ENCODE measurements at regions not wholly inside any gene's neighbourhood (a gene's known extent, or its start where the extent isn't known, plus 50 kb on each side); places are given as distances from the start of the nearest gene placed in this dataset.

GRCh38 chr13:72284791-72285190, 417.8 kb upstream of the DACH1 start (continued):
- TF ChIP-seq TCF7L2 (IDR thresholded peaks at IDR 0.05; ENCODE audit: borderline replicate concordance, extremely low read depth, insufficient read depth, insufficient read length) (no peak), EGR1 (IDR thresholded peaks at IDR 0.05; ENCODE audit: low read depth) (no peak), ATF3 (IDR thresholded peaks at IDR 0.05) (no peak), POLR2AphosphoS5 (IDR thresholded peaks at IDR 0.05; ENCODE audit: low read depth, low read length) (no peak), POLR2A (IDR thresholded peaks at IDR 0.05; ENCODE audit: borderline replicate concordance, extremely low read depth, insufficient read depth, insufficient read length) (no peak), FOSL1 (IDR thresholded peaks at IDR 0.05; ENCODE audit: low read depth) (no peak), ELF1 (IDR thresholded peaks at IDR 0.05; ENCODE audit: borderline replicate concordance, low read depth) (no peak), SP1 (IDR thresholded peaks at IDR 0.05; ENCODE audit: low read depth) (no peak)

- Histone ChIP-seq H3K79me2 (ENCODE audit: insufficient read depth, low read length) (no peaks in the 10 kb centered on the region), H4K20me1 (ENCODE audit: insufficient read depth) (no peaks in the 10 kb centered on the region), H3K27me3 (ENCODE audit: insufficient read depth, low read length) (no peaks in the 10 kb centered on the region), H3K4me2 (ENCODE audit: low read length) (no peak overlapping the region), H3K9me3 (ENCODE audit: control insufficient read depth in 1 of 2, insufficient read depth in 1 of 2, low read depth in 1 of 2, low read length in 2 of 2) (no peaks in the 10 kb centered on the region; a peak in 1 of 4 replicates), H3K9ac (ENCODE audit: low read length) (no peak overlapping the region), H2AFZ (ENCODE audit: low read depth, low read length, poor library complexity, severe bottlenecking) (no peak overlapping the region), H3K27ac (ENCODE audit: low read depth, low read length) (no peak overlapping the region), H3K9me2 (ENCODE audit: insufficient read depth) (no peaks in the 10 kb centered on the region), H3K36me3 (ENCODE audit: control insufficient read depth in 1 of 2, insufficient read depth in 2 of 2, low read length in 2 of 2) (no peaks in the 10 kb centered on the region; a peak in 1 of 4 replicates), H3K4me1 (ENCODE audit: control insufficient read depth in 1 of 2, insufficient read depth in 2 of 2, low read length in 2 of 2) (no peaks in the 10 kb centered on the region), H3K4me3 (replicated peaks in 1 of 2; ENCODE audit: low read depth in 1 of 2, low read length in 2 of 2) (no peak overlapping the region)
- intact Hi-C loops (cut with micrococcal nuclease) = no loop called here
- no peak for ATAC-seq
- ChIA-PET CTCF (no interaction called here), POLR2A (no interaction called here), RAD21 (ENCODE audit: low non-redundant PET in 1 of 2, low total read pairs in 2 of 2, uncharacterized antibody in 2 of 2, unreplicated experiment in 2 of 2) (no interaction called here)
- BruUV-seq (replicated peaks) = no TSS peak
- no peak for DNase-seq (ENCODE audit: low read depth, low spot score)
- no peak for TF ChIP-seq EZH2 (IDR thresholded peaks at IDR 0.05)
- no peak for TF ChIP-seq POLR2A (IDR thresholded peaks at IDR 0.05; ENCODE audit: borderline replicate concordance, extremely low read depth, insufficient read depth, insufficient read length)
- no peak for TF ChIP-seq EGR1 (IDR thresholded peaks at IDR 0.05; ENCODE audit: low read depth)
- no peak for TF ChIP-seq YY1 (IDR thresholded peaks at IDR 0.05; ENCODE audit: extremely low read depth, insufficient replicate concordance, low read depth, low read length)
- no peak for TF ChIP-seq MAX (IDR thresholded peaks at IDR 0.05)
- no peak for TF ChIP-seq SP1 (IDR thresholded peaks at IDR 0.05; ENCODE audit: low read depth)
- TF ChIP-seq ZBTB33 (IDR thresholded peaks at IDR 0.05; ENCODE audit: extremely low read depth, insufficient replicate concordance, low read length) = no peak
Measured at GRCh38 chr13:72261732-72262131, 394.7 kb upstream of the DACH1 start.
